Ammon's horn (tissue), 1 donor: ENCODE measurements at regions not wholly inside any gene's neighbourhood (a gene's known extent, or its start where the extent isn't known, plus 50 kb on each side); places are given as distances from the start of the nearest gene placed in this dataset.

Source experiments
- DNase-seq: peaks from one replicate; pipeline ENCODE4 v3.0.0-alpha.2; 2016; ENCODE audit warnings: low spot score

DNA sequence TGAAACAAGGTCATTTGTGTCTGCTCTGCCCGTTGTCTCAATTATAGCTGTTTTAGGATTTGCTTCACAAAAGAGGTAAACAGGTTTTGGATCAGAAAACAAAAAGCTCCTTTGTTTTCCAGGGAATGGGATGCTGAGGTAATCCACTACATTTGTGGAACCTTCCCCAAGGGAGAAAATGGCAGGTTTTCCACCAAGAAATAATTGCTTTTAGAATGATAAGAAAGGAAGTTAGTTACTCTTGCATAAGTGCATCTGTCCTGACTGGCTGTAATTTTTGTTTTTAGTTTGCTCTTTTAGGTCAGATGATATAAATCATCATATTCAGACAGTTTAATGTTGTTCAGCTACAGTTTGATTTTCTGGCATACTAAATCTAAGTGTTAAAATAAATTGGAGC lies 198.5 kb upstream of the COL8A1 start:
- DNase-seq = no peak

DNA sequence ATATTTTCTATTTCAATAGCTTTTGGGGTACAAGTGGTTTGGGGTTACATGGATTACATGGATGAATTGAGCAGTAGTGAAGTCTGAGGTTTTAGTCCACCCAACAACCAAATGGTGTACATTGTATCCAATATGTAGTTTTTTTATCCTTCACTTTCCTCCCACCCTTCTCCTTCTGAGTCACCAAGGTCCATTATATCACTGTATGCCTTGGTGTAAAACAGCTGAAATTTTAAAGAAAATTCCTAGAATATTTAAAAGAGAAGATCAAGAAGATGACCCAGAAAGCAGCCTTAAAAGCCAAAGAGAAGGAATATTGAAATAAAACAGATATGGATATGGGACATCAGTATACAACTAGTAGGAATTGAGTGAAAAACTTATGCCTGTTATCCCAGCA lies 204.2 kb upstream of the COL8A1 start:
- no peak for DNase-seq

DNA sequence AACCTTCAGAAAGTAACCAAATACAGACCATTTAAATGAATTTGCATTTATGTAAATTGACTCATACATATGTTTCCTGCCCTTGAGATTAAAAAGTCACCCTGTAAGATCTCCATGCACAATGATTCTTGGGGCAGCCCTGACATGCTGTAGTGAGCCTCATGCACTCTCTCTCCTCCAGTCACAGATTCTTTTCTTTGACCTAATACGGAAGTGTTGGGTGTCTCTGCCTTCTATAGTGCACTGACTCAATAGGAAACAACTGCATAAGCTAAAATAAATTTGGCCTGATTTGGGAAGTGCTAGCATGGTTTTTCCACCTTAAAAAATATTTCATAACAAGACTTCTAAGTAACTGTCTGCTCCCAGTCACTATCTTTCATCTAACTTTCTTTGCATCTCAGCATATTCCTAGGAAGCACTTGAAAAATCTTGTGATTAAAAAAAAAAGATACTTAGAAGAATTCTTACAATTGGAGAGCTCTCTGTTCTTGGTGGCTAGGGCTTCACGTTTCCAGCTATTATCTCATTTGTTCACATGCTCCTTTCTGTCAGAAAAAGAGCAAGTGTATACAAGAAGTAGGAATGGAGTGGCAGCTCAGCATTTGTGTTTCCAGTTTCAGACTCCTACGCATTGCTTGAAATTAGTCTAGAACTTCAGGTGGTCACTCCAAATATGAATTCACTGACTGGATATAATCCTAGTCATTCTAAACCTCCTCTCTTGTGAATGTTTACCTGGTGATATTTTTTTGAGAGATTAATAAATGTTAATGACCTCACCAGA lies 207.9 kb upstream of the COL8A1 start:
- no peak for DNase-seq

DNA sequence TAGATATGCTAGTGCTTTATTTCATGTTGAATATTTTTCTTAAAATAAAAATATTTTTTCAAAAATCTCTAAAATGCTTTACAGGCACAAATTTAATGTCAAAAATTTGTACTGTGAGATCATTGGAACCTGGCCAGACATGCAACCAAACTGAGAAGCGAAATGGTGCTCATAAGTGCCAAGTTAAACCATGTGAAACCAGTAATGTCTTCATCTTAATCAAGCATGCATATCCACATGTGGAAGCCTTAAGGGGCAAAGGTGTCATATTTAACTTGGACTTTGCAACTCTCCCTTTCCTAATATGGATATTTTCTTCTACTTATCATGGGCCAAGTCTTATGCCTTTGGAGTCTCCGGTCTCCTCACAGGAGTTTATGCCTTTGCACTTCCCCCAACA lies 208.9 kb upstream of the COL8A1 start:
- no peak for DNase-seq

DNA sequence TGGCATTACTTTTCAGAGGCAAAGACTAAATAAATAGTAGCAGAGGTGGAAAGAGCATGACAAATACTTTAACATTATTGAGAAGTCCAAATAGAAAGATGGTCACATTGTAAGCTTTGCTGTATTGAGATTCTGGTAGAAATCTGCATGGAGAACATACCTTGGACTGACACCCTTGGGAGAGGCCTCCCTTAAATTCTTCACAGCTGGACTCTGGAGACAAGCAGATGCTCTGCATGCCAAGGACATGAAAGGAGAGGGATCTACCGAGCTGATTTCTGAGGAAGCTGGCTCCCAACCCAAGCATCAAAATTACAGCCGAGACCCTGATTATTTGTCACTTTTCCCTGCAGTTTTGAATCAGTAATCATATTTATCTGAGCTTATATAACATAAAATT lies 212.5 kb upstream of the COL8A1 start:
- DNase-seq = no peak

DNA sequence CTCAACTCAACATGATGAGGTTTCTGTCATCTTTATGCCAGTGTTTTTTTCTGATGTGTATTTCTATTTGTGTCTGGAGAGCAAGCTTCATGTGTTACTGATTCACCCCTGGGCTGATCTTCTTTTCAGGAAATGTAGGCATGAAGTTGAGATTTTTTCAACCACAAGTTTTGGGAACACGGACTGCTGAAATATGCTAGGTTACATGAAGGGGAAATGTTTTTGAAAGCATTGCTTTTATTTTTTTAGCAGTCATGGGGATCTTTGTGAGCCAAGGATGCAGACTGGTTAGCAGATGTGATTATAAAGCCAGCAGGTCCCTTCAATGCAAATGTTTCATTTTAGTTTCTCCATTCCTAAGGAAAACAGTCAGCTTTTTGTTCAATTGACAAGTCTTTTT lies 219.3 kb upstream of the COL8A1 start:
- DNase-seq = peak; percentile 3

DNA sequence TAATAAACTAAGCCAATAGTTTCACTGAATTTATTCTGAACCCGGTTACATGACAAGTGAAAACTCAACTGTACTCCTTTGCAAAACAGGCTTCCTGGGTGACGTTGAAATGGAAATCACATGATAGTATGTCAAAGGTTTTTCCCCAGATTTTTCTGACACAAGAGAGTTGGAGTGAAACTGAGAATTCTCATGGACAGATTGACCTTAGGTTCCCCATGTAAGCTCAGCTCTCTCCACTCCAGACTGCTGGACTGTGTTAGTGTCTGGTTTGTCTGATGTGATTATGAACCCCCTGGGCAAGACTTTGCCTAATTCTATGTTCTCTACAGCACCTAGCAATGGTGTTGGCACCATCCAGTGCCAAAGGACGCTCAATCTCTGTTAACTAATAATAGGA lies 219.7 kb upstream of the COL8A1 start:
- DNase-seq = no peak

DNA sequence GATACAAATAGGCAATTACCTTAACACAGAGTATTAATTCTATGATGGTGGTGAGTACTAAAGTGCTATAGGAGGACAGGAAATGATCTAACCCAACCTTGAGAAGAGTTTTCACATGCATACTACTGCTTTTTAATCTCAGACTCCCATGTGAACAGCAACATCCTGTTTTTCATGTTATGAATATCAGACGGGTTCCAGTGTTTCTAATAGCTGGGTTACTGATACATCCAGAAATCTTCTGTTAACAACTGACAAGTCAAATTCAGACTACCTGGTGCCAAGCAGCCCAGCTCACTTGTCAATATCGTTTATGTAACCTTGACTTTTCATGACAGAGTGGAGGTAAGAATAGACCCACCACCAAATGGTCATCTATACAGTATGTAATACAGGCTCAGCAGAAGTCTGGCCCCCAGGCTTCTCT lies 220.2 kb upstream of the COL8A1 start:
- no peak for DNase-seq

DNA sequence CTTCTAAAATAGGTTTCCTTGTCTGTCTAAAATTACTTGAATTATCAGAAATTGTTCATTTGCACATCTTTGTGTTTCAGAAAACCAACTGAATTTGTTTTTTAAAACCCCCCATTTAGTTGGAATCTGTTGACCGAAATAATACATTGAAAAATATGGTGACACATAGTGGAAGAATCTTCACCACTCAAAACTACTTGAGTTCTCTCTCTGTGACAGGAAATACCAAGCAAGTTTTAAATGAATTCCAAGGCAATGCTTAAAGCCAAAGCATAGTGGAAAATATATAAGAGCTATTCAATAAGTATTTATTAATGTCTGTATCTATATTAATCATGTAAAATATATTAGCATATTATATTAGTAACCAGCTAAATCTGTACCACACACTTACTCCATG lies 224.9 kb upstream of the COL8A1 start:
- DNase-seq = no peak

DNA sequence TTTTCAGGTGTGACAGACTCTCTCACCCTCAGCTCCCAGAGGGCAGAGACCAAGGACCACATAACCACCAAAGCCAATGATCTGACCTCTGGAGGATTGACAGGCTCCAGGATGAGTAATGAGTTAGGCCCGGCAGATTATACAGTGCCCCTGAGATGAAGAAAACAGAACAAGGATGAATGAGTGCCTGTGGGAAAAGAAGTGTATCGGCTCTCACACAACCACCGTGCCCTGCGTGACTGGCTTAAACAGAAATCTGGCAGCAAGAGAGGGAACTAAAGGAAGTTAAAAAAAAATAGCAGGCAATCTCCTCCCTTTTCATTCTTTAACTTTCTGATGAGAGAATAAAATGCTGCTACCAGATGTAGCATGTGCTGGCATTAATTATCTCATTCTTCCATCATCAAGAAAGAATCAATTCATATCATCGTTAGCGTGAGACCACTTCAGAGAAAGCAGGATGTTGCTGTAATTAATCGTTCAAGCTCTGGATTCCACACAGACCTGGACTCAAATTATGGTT lies 227.5 kb upstream of the COL8A1 start:
- DNase-seq = no peak

DNA sequence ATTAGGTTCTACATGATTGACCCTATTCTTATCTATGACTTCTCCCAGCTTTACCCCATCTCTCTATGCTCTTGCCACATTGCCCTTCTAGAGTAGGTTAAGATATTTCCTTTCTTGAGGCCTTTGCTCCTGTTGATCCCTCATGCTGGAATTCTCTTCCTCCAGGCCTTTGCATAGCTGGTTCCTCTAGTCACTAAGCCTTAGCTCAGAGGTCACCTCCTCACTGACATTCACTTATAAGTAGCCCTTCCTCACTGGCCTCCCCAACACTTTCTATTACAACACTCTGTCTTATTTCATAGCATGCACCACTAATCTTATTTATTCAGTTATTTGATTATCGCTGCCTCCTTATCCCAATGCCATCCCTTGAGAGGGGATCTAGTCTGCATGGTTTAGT lies 228.4 kb upstream of the COL8A1 start:
- DNase-seq = no peak

DNA sequence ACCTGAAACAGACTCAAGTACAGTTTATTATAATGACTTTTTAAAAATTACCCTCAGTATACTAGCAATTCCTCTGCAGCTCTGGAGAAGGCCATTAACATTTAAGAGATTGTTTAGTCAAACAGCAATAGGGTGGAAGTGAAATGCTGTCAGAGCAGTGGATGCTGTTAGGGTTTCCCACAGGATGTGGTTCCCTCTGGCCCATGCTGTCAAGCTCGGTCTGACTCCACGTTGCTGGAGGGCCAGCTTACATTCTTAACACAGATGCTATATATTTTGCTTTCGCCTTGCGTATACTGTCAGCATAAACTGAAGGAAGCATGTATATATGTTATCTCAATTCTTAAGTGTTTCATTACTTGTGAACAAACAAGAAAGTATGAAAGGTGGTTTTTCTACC lies 231.1 kb upstream of the COL8A1 start:
- no peak for DNase-seq

DNA sequence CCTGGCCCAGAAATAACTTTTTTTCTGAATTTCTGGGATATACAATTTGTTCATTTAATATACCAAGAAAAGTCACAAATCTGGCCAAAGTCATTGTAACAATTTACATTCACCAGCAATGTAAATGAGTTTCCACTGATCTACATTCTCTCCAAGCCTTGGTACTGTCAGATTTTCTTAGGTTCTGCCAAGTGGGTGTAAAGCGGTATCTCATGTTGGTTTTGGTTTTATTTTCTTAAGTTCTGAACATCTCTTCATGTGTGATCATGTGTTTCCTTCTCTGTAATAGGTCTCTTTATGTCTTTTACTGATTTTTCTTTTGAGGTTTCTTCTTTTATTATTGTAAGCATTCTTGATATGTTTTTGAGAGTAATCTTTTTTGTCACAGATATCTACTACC lies 235.6 kb upstream of the COL8A1 start:
- DNase-seq = no peak

DNA sequence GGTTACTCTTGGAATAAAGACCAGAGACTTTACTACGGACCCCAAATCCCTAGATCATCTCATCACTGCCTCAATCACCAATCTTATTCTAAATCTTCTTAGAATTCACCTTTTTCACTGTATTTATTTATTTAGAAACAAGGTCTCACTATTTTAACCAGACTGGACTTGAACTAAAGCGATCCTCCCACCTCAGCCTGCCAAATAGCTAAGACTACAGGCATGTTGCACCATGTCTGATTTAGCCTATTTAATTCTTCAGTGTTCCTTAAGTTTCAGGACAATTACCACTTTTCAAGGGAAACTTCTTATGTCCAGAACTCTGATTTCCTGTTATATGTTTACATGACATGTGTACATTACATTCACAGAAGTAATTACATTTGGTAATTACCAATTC lies 238.0 kb upstream of the COL8A1 start:
- DNase-seq = no peak

DNA sequence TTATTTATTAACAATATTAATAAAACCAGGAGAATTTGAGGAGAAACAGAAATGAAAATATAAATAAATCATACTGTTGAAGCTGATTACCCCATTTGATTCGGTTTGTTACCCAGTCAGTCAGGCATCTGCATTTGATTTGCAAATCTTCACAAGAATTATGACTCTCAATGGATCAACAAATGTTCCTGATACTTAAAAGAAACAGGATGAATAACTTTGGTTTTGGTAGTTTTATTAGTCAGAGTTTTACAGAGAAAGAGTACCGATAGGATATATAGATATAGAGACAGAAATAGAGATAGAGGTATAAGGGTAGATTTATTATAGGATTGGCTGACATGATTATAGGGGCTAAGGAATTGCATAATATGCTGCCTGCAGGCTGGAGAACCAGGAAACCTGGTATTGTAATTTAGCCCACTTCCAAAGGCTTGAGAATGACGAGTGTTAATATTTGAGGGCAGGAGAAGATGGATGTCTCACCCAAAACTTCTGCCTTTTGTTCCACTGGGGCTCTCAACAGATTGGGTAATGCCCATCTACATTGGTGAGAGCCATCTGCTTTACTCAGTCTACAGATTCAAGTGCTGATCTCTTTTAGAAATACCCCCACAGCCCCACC lies 241.6 kb upstream of the COL8A1 start:
- DNase-seq = no peak

DNA sequence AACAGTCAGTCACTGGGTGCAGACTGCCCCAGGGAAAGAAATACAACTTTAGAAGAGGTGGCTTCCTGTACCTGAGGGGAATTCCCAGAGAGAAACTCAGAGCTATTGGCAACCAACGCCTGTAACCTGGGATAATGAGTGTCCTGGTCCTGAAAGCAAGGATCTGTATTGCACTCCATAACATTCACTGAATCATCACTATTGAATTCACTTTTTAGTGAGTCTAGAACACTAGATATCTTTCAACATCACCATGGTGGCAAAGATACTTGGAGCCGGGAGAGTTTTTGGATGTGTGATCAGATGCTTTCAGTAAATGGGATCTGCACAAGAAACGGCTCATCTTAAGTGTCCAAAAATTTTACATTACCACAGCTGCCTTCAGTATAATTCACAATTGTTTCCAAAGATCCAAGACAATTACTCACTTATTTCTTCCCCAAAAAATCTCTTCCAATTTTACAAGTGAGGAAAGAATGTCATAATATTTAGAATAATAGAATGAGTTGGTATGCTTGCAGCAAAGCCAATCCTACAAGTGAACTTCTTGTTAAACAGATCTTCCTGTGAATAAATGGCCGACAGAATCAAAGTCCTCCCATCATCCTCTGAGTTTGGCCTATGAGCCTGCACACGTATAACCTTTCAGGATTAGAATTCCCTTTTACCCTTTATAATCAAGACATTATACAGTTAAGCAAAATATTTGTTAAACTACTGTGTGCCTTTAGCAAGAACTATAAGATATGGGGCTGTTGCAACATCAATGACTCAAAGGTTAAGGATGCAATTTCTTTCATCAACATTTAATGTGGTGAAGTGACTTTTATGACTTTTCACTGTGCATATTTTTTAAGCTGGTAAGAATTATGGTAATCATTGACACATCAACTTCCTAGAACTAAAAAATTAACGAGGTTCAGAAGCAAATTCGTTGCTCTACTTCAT lies 243.3 kb upstream of the COL8A1 start:
- DNase-seq = no peak

DNA sequence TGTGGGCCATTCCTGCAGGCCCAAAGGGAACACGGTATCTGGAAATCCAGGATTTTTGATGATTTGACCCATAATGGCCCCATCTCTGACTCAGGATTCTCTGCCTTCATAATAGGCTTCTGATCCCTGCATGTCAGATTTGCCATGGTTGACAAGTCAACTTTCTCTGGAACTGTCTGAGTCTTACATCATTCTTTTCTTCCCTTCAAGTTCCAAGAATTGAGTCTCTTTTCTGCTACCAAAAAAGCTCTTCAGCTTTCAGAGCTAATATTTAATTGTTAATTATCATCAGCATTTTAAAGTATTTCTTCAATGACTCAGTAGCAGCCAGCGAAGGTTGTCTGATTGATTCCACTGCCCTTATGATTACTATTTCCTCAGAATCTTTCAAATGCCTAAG lies 244.4 kb upstream of the COL8A1 start:
- no peak for DNase-seq

DNA sequence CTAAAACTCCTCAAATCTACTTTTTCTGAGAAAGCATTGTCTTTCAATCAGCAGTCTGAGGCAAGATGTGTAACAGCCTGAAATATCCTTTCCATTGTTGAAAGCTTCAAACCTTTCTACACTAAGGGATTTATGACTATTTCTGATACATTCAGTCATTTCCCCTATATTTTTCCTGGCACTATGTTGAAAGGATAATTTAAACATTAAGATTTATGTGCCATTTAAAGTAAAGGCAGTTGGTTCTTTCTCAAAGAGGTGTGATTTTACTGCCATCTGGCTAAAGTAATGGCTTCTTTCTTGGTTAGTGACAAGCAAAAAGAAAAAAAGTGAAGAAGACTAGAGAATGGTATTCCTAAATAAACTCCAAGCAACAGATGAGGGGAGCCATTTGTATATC lies 249.6 kb upstream of the COL8A1 start:
- no peak for DNase-seq

DNA sequence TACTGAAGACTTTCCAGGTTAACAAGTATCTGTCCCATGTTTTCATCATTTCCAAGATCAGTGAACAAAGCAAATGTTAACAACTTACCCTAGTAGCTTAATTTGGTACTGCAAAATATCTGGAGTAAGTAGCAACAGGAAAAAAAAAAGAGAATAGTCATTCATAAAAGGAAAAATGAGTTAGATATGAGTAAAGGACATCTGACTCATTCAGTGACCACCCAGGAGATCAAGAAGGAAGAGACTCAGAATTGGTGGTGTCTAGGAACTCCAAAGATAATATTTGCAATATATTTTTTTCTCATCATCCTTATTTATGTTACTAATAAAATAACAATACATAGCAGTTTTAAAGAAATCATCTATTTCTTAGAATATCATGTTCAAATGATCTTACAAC lies 253.8 kb upstream of the COL8A1 start:
- DNase-seq = no peak

DNA sequence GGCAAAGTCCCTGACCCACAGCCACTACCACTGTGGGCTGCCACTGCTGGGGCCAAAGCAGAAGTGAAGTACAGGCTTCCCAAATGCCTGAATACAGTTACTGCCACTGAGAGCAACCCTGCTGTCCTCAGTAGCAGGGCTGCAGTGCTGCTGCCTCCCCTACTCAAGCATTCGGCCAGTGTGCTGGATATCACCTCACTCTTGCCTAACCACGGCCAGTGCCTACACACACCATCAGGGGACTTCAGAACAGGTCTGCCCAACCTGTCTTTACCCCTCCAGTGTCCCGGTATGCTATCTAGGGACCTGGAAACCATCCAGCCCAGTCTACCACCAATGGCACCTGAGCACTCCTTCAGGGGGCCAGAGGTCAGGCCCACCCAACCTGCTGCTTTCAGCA lies 261.5 kb upstream of the COL8A1 start:
- no peak for DNase-seq

DNA sequence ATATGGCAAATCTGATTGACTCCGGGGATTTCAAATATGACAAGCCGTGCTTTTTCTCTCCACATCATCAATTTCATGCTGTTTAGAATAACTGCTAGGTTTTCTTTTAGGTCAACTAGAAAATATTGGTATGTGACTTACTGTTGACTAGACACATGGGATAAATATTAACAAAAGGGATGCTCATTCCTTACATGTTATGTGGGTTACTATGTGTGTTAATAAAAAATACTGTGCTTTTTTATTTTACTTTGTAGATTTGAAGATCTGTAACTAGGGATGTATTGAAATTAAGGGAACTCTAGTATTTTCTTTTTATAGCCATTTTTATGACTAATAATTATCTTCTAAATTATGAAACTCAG lies 264.6 kb upstream of the COL8A1 start:
- DNase-seq = no peak

DNA sequence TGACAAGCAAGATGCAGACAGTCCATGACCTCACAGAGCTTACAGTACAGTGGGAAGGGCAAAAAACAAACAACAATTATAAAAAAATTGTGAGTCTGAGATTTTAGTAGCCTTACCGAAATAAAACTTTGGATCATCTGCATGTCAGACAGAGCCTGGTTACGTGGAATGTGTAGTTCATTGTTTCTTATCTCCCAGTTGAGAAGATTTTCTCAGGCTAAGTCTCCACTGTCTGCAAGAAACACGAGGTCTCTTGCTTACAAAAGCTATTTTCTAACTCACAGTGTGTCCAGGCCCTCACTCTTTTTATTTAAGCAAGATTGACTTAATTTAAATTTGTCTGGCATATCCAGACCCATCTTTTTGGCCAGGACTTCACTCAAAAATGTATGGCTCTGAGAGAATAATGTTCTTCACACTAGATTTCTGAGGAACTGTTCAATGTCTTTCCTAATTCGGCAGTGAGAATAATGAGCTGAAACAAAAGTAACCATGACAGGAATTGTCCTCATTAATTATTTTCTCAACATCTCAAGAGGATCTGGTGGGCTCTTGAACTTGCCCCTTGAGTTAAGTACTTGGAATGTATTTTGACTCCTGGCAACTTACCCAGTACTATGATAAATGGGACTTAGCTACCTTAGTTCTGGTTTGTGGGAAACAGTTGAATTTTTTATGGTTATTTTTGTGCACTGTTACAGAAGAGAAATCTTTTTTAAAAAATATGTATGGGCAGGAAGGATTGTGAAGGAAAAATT lies 265.1 kb upstream of the COL8A1 start:
- no peak for DNase-seq
